ENCODE measurements at regions not wholly inside any gene's neighbourhood (a gene's known extent, or its start where the extent isn't known, plus 50 kb on each side); places are given as distances from the start of the nearest gene placed in this dataset.

GRCh38 chr16:73531021-73531420, 483.1 kb upstream of the ZFHX3 start:
- no peak for DNase-seq
- H3K36me3 Mint-ChIP-seq (ENCODE audit: low read depth): no peaks in the 10 kb centered on the region

GRCh38 chr16:73530529-73530928, 482.6 kb upstream of the ZFHX3 start:
- Mint-ChIP-seq H3K36me3 (ENCODE audit: low read depth) (no peaks in the 10 kb centered on the region), H3K4me3 (no peak overlapping the region), H3K9me3 (peaks cover 9% of the 10 kb centered on the region), H3K27me3 (ENCODE audit: insufficient read depth) (peaks cover 5% of the 10 kb centered on the region), H3K4me1 (no peaks in the 10 kb centered on the region), H3K27ac (no peak overlapping the region)
- no peaks in the 10 kb centered on the region for H3K9me3 ChIP-seq (ENCODE audit: control insufficient read depth, low read length)
- no peaks in the 10 kb centered on the region for H3K4me1 ChIP-seq (ENCODE audit: control insufficient read depth, insufficient read depth, low read length)
- TF ChIP-seq CTCF (conservative IDR thresholded peaks at IDR 0.05): no peak
- no peak overlapping the region for H3K4me3 ChIP-seq (ENCODE audit: low read length)
- 95% methylated on average over 1 of the region's 1 CpG; no CpG with 5 or more reads in 1 of the 2 experiments for whole genome bisulfite sequencing, 2 experiments (ENCODE audit: insufficient coverage in 1 of 2, insufficient read length in 1 of 2)
- H3K27me3 ChIP-seq (ENCODE audit: control insufficient read depth, insufficient read depth, low read length, poor library complexity, severe bottlenecking): no peaks in the 10 kb centered on the region
- no peak overlapping the region for H3K27ac ChIP-seq (ENCODE audit: low read depth, low read length)
- H3K36me3 ChIP-seq (ENCODE audit: control insufficient read depth, insufficient read depth, low read length): no peaks in the 10 kb centered on the region
- DNase-seq: no peak
- no peak overlapping the region for H3K9ac ChIP-seq (ENCODE audit: extremely low read depth, low read length, poor library complexity, severe bottlenecking)

More at GRCh38 chr16:73531021-73531420, 483.1 kb upstream of the ZFHX3 start:
- Mint-ChIP-seq H3K9me3 (peaks cover 9% of the 10 kb centered on the region), H3K4me1 (no peaks in the 10 kb centered on the region), H3K4me3 (no peak overlapping the region), H3K27ac (no peak overlapping the region), H3K27me3 (ENCODE audit: insufficient read depth) (peaks cover 5% of the 10 kb centered on the region)
- H3K9me3 ChIP-seq (ENCODE audit: control insufficient read depth, low read length): no peaks in the 10 kb centered on the region
- H3K36me3 ChIP-seq (ENCODE audit: control insufficient read depth, insufficient read depth, low read length): no peaks in the 10 kb centered on the region
- H3K27me3 ChIP-seq (ENCODE audit: control insufficient read depth, insufficient read depth, low read length, poor library complexity, severe bottlenecking): no peaks in the 10 kb centered on the region
- no peak overlapping the region for H3K27ac ChIP-seq (ENCODE audit: low read depth, low read length)
- H3K9ac ChIP-seq (ENCODE audit: extremely low read depth, low read length, poor library complexity, severe bottlenecking): no peak overlapping the region
- TF ChIP-seq CTCF (conservative IDR thresholded peaks at IDR 0.05): no peak
- no peaks in the 10 kb centered on the region for H3K4me1 ChIP-seq (ENCODE audit: control insufficient read depth, insufficient read depth, low read length)
- no peak overlapping the region for H3K4me3 ChIP-seq (ENCODE audit: low read length)
- 87 to 90% methylated on average over 2 to 3 of the region's 3 CpGs for WGBS, 2 experiments (ENCODE audit: insufficient coverage in 1 of 2, insufficient read length in 1 of 2)

GRCh38 chr16:73529303-73530012, 481.5 kb upstream of the ZFHX3 start:
- no peak for TF ChIP-seq CTCF (conservative IDR thresholded peaks at IDR 0.05)
- H3K36me3 ChIP-seq (ENCODE audit: control insufficient read depth, insufficient read depth, low read length): no peaks in the 10 kb centered on the region
- Mint-ChIP-seq H3K27me3 (ENCODE audit: insufficient read depth) (peaks cover 5% of the 10 kb centered on the region), H3K27ac (no peak overlapping the region), H3K36me3 (ENCODE audit: low read depth) (no peaks in the 10 kb centered on the region), H3K4me3 (no peak overlapping the region), H3K4me1 (no peaks in the 10 kb centered on the region), H3K9me3 (peaks cover 9% of the 10 kb centered on the region)
- no peak overlapping the region for H3K4me3 ChIP-seq (ENCODE audit: low read length)
- no peak for DNase-seq
- WGBS, 2 experiments (ENCODE audit: insufficient coverage in 1 of 2, insufficient read length in 1 of 2): 91 to 94% methylated on average over 8 to 11 of the region's 11 CpGs
- H3K9me3 ChIP-seq (ENCODE audit: control insufficient read depth, low read length): no peaks in the 10 kb centered on the region
- H3K4me1 ChIP-seq (ENCODE audit: control insufficient read depth, insufficient read depth, low read length): no peaks in the 10 kb centered on the region
- no peak overlapping the region for H3K27ac ChIP-seq (ENCODE audit: low read depth, low read length)
- no peaks in the 10 kb centered on the region for H3K27me3 ChIP-seq (ENCODE audit: control insufficient read depth, insufficient read depth, low read length, poor library complexity, severe bottlenecking)
- no peak overlapping the region for H3K9ac ChIP-seq (ENCODE audit: extremely low read depth, low read length, poor library complexity, severe bottlenecking)

All from endodermal cell (in vitro differentiated cells).